ENCODE measurements at regions not wholly inside any gene's neighbourhood (a gene's known extent, or its start where the extent isn't known, plus 50 kb on each side); places are given as distances from the start of the nearest gene placed in this dataset.

- Histone ChIP-seq H3K27ac (ENCODE audit: low read length) (no peak overlapping the region), H3K27me3 (ENCODE audit: insufficient read depth, low read length) (no peaks in the 10 kb centered on the region), H3K4me1 (ENCODE audit: insufficient read depth, low read length) (no peaks in the 10 kb centered on the region), H3K9ac (ENCODE audit: low read depth, low read length) (no peak overlapping the region), H3K4me3 (ENCODE audit: low read length) (no peak overlapping the region), H3K36me3 (ENCODE audit: insufficient read depth, low read depth, low read length) (no peaks in the 10 kb centered on the region), H3K9me3 (ENCODE audit: insufficient read depth, low read depth, low read length) (no peaks in the 10 kb centered on the region)
These were observed 991.1 kb downstream of the KCNT2 start for GRCh38 chr1:195617106-195617505.

DNA sequence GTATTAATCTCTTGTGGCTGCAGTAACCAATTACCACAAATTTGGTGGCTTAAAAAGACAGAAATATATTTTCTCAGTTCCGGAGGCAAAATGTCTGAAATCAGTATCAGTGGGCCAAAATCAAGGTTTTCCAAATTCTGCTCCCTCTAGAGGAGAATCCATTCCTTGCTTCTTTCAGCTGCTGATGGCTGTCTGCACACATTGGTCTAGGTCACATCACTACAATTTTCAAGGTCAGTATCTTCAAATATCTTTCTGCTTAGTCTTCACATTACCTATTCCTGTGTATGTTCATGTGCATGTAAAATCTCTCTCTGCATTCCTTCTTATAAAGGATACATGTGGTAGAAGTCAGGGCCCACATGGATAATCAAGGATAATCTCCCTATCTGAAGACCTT is 999.4 kb downstream of the KCNT2 start:
- Histone ChIP-seq H3K36me3 (ENCODE audit: insufficient read depth, low read depth, low read length) (no peaks in the 10 kb centered on the region), H3K27ac (ENCODE audit: low read length) (no peak overlapping the region), H3K9ac (ENCODE audit: low read depth, low read length) (no peak overlapping the region)

GRCh38 chr1:195606483-195606882 is 1001.8 kb downstream of the KCNT2 start:
- no peak overlapping the region for H3K27ac ChIP-seq (ENCODE audit: low read length)
- no peaks in the 10 kb centered on the region for H3K36me3 ChIP-seq (ENCODE audit: insufficient read depth, low read depth, low read length)

More for the DNA sequence above, 999.4 kb downstream of the KCNT2 start:
- H3K9me3 ChIP-seq (ENCODE audit: insufficient read depth, low read depth, low read length): no peaks in the 10 kb centered on the region
- H3K4me1 ChIP-seq (ENCODE audit: insufficient read depth, low read length): peaks cover 5% of the 10 kb centered on the region; the same call in 1 of the 2 replicates
- no peaks in the 10 kb centered on the region for H3K27me3 ChIP-seq (ENCODE audit: insufficient read depth, low read length)
- no peak overlapping the region for H3K4me3 ChIP-seq (ENCODE audit: low read length)

GRCh38 chr1:195604287-195604686 is 1004.0 kb downstream of the KCNT2 start:
- no peak overlapping the region for H3K4me3 ChIP-seq (ENCODE audit: low read length)
- no peak overlapping the region for H3K9ac ChIP-seq (ENCODE audit: low read depth, low read length)
- no peaks in the 10 kb centered on the region for H3K36me3 ChIP-seq (ENCODE audit: insufficient read depth, low read depth, low read length)
- no peaks in the 10 kb centered on the region for H3K27me3 ChIP-seq (ENCODE audit: insufficient read depth, low read length)
- no peak overlapping the region for H3K27ac ChIP-seq (ENCODE audit: low read length)
- H3K9me3 ChIP-seq (ENCODE audit: insufficient read depth, low read depth, low read length): no peaks in the 10 kb centered on the region; the same call in 1 of the 2 replicates
- peaks cover 5% of the 10 kb centered on the region; the same call in 1 of the 2 replicates for H3K4me1 ChIP-seq (ENCODE audit: insufficient read depth, low read length)

More at GRCh38 chr1:195606483-195606882, 1001.8 kb downstream of the KCNT2 start:
- Histone ChIP-seq H3K27me3 (ENCODE audit: insufficient read depth, low read length) (no peaks in the 10 kb centered on the region), H3K4me1 (ENCODE audit: insufficient read depth, low read length) (peaks cover 5% of the 10 kb centered on the region; the same call in 1 of the 2 replicates), H3K9me3 (ENCODE audit: insufficient read depth, low read depth, low read length) (no peaks in the 10 kb centered on the region; the same call in 1 of the 2 replicates), H3K4me3 (ENCODE audit: low read length) (no peak overlapping the region), H3K9ac (ENCODE audit: low read depth, low read length) (no peak overlapping the region)

DNA sequence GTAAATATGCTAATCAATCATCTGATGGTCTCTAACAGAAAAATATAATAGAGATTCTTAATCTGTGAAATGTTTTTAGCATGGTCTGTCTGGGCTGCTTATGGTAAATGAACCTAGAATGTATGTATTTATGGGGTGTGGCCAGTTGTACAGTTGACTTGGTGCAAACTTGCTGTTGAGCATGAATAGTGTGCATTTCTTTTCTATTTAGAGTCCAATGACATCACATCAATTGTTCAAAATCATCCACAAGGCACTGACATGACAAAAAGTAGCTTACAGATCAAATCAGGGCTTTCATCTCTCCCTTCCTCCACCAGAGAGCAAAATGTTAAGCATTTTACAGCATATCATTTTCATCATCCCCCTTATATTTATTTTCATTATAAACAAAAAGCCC is 1010.3 kb downstream of the KCNT2 start:
- no peaks in the 10 kb centered on the region for H3K4me1 ChIP-seq (ENCODE audit: insufficient read depth, low read length)
- H3K36me3 ChIP-seq (ENCODE audit: insufficient read depth, low read depth, low read length): no peaks in the 10 kb centered on the region
- H3K27me3 ChIP-seq (ENCODE audit: insufficient read depth, low read length): no peaks in the 10 kb centered on the region
- no peak overlapping the region for H3K27ac ChIP-seq (ENCODE audit: low read length)
- no peaks in the 10 kb centered on the region for H3K9me3 ChIP-seq (ENCODE audit: insufficient read depth, low read depth, low read length)
- H3K9ac ChIP-seq (ENCODE audit: low read depth, low read length): no peak overlapping the region
- no peak overlapping the region for H3K4me3 ChIP-seq (ENCODE audit: low read length)

- Histone ChIP-seq H3K36me3 (ENCODE audit: insufficient read depth, low read depth, low read length) (no peaks in the 10 kb centered on the region), H3K4me3 (ENCODE audit: low read length) (no peak overlapping the region), H3K9me3 (ENCODE audit: insufficient read depth, low read depth, low read length) (no peaks in the 10 kb centered on the region), H3K9ac (ENCODE audit: low read depth, low read length) (no peak overlapping the region), H3K4me1 (ENCODE audit: insufficient read depth, low read length) (no peaks in the 10 kb centered on the region), H3K27ac (ENCODE audit: low read length) (no peak overlapping the region), H3K27me3 (ENCODE audit: insufficient read depth, low read length) (no peaks in the 10 kb centered on the region)
These were observed 1013.5 kb downstream of the KCNT2 start for GRCh38 chr1:195594773-195595172.

GRCh38 chr1:195594322-195594721 is 1013.9 kb downstream of the KCNT2 start:
- H3K9ac ChIP-seq (ENCODE audit: low read depth, low read length): no peak overlapping the region
- H3K4me1 ChIP-seq (ENCODE audit: insufficient read depth, low read length): no peaks in the 10 kb centered on the region
- H3K9me3 ChIP-seq (ENCODE audit: insufficient read depth, low read depth, low read length): no peaks in the 10 kb centered on the region
- H3K27me3 ChIP-seq (ENCODE audit: insufficient read depth, low read length): no peaks in the 10 kb centered on the region
- H3K27ac ChIP-seq (ENCODE audit: low read length): no peak overlapping the region
- no peak overlapping the region for H3K4me3 ChIP-seq (ENCODE audit: low read length)
- H3K36me3 ChIP-seq (ENCODE audit: insufficient read depth, low read depth, low read length): no peaks in the 10 kb centered on the region

DNA sequence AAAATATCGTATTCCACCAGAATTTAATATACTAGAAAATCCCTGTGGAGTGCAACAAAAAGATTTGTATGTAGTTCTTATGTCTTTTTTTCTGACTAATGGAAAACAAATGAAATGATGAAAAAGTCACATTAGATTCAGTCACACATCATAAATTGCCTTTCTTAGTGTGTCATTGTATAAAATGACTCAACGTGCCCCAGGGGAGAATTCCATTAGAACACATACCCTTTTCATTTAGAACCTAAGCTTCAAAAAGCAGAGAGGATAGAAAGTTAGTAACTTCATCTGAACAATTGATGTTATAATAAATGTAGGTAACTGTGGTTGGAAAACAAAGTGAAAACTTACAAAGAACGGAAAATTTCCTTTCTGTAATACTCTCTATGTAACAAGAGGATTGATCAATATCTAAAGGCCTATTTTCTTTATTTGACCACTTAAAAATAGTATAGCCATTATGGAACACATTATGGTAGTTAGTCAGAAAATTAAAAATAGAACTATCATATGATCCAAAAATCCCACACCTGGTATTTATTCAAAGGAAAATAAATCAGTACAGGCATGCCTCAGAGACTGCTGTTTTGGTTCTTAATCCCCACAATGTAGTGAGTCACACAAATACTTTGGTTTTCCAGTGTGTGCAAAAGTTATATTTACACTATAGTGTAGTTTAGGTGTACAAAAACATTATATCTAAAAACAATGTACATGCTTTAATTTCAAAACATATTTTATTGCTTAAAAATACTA is 1016.1 kb downstream of the KCNT2 start:
- no peaks in the 10 kb centered on the region for H3K36me3 ChIP-seq (ENCODE audit: insufficient read depth, low read depth, low read length)
- H3K27me3 ChIP-seq (ENCODE audit: insufficient read depth, low read length): no peaks in the 10 kb centered on the region
- no peak overlapping the region for H3K9ac ChIP-seq (ENCODE audit: low read depth, low read length)
- no peaks in the 10 kb centered on the region for H3K9me3 ChIP-seq (ENCODE audit: insufficient read depth, low read depth, low read length)
- no peak overlapping the region for H3K27ac ChIP-seq (ENCODE audit: low read length)
- no peaks in the 10 kb centered on the region for H3K4me1 ChIP-seq (ENCODE audit: insufficient read depth, low read length)
- no peak overlapping the region for H3K4me3 ChIP-seq (ENCODE audit: low read length)

DNA sequence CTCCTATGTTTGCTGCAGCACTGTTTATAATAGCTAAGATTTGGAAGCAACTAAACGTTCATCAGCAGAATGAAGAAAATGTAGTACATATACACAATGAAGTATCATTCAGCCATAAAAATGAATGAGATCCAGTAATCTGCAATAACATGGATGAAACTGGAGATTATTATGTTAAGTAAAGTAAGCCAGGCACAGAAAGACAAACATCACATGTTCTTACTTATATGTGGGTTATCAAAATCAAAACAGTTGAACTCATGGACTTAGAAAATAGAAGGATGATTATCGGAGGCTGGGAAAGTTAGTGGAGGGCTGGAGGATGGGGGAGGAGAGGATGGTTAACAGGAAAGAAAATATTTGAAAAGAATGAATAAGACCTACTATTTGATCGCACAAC is 1017.6 kb downstream of the KCNT2 start:
- H3K36me3 ChIP-seq (ENCODE audit: insufficient read depth, low read depth, low read length): no peaks in the 10 kb centered on the region
- H3K4me1 ChIP-seq (ENCODE audit: insufficient read depth, low read length): no peaks in the 10 kb centered on the region
- H3K9ac ChIP-seq (ENCODE audit: low read depth, low read length): no peak overlapping the region
- H3K27ac ChIP-seq (ENCODE audit: low read length): no peak overlapping the region
- no peaks in the 10 kb centered on the region for H3K27me3 ChIP-seq (ENCODE audit: insufficient read depth, low read length)
- H3K9me3 ChIP-seq (ENCODE audit: insufficient read depth, low read depth, low read length): no peaks in the 10 kb centered on the region
- H3K4me3 ChIP-seq (ENCODE audit: low read length): no peak overlapping the region

DNA sequence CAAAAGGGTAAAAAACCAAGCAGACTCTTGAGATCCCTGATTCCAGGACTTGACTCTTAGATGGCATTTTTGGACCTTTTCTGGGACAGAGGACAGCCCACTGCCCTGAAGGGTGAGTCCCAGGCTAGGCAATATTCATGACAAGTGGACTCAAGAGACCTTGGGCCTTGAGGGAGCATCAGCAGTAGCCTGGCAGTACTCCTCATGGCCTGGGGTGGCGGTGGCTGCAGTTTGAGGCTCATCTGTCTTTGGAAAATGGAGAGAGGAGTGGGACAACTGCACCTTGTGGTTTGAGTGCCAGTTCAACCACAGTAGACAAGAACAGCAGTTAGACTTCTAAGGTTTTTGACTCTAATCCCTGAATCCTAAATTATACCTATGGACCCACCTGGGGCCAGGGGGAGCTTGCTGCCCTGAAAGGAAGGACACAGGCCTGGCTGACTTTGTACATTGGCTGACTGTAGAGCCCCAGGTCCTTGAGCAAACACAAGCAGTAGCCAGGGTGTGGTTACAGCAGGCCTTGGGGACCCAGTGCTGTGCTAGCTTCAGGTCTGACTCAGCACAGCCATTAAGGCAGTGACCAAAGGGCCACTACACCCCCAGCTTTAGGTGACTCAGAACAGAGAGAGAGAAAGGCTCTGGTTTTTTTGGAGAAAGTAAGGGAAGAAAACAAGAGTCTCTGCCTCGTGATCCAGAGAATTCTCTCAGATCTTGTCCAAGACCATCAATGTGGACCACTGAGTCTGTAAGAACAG is 1023.2 kb downstream of the KCNT2 start:
- Histone ChIP-seq H3K9ac (ENCODE audit: low read depth, low read length) (no peak overlapping the region), H3K4me1 (ENCODE audit: insufficient read depth, low read length) (no peaks in the 10 kb centered on the region), H3K36me3 (ENCODE audit: insufficient read depth, low read depth, low read length) (no peaks in the 10 kb centered on the region), H3K9me3 (ENCODE audit: insufficient read depth, low read depth, low read length) (no peaks in the 10 kb centered on the region), H3K27me3 (ENCODE audit: insufficient read depth, low read length) (no peaks in the 10 kb centered on the region), H3K27ac (ENCODE audit: low read length) (no peak overlapping the region), H3K4me3 (ENCODE audit: low read length) (no peak overlapping the region)

- H3K27me3 ChIP-seq (ENCODE audit: insufficient read depth, low read length): no peaks in the 10 kb centered on the region
- H3K36me3 ChIP-seq (ENCODE audit: insufficient read depth, low read depth, low read length): no peaks in the 10 kb centered on the region
- H3K9ac ChIP-seq (ENCODE audit: low read depth, low read length): no peak overlapping the region
- H3K4me3 ChIP-seq (ENCODE audit: low read length): no peak overlapping the region
- H3K9me3 ChIP-seq (ENCODE audit: insufficient read depth, low read depth, low read length): no peaks in the 10 kb centered on the region
- H3K4me1 ChIP-seq (ENCODE audit: insufficient read depth, low read length): no peaks in the 10 kb centered on the region
- no peak overlapping the region for H3K27ac ChIP-seq (ENCODE audit: low read length)
These were observed 1027.3 kb downstream of the KCNT2 start for GRCh38 chr1:195580988-195581387.

DNA sequence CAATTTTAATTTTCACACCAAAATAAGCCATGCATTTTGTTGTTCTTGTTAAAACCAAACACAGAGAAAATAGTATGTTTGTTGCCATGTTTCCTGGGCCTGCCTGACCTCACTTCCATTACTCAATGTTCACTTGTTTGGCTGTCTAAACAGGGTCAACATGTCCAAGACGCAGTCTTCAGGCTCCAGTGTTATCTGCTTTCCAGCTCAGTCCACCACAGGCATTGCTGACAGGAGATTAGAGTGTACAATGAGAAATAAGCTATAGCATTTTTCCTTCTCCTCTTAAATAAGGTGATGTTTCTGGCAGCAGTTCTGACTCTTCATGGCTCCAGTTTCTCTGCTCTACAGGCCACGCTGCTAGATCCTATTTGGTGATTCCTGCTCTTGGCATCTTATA is 1030.5 kb downstream of the KCNT2 start:
- no peaks in the 10 kb centered on the region for H3K9me3 ChIP-seq (ENCODE audit: insufficient read depth, low read depth, low read length)
- H3K4me1 ChIP-seq (ENCODE audit: insufficient read depth, low read length): no peaks in the 10 kb centered on the region
- H3K4me3 ChIP-seq (ENCODE audit: low read length): no peak overlapping the region
- H3K27ac ChIP-seq (ENCODE audit: low read length): no peak overlapping the region
- H3K36me3 ChIP-seq (ENCODE audit: insufficient read depth, low read depth, low read length): no peaks in the 10 kb centered on the region
- H3K27me3 ChIP-seq (ENCODE audit: insufficient read depth, low read length): no peaks in the 10 kb centered on the region
- no peak overlapping the region for H3K9ac ChIP-seq (ENCODE audit: low read depth, low read length)
